ENCODE measurements at regions not wholly inside any gene's neighbourhood (a gene's known extent, or its start where the extent isn't known, plus 50 kb on each side); places are given as distances from the start of the nearest gene placed in this dataset.

DNA sequence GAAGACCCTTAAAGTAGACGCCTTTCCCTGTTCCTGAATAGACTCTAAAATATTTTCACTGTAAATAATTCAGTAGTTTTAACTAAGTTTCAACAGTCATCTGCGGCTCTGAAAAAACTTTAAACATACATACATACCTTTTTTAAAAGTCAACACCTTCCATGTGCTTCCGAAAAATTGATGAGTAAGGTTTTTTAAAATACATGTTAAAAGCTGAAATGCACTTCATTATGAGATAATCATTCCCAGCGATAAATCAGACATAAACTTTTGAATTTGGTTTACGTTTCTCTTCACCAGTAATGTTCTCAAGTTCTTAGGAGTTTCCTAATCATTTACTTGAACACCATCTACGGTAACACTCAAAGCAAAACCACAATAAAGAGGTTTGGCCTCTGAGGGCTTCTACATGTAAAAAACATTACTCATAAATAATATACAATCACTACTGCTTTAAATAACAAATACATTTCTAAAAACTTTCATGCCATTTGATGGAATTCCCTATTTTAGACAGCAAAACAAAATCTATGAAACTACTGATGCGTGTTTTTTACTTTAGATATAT is 403.5 kb downstream of the SHQ1 start:
- Histone ChIP-seq H3K23ac (ENCODE audit: low read depth, low read length, poor library complexity) (no peak overlapping the region), H2BK5ac (ENCODE audit: low read length) (no peak overlapping the region), H3K27me3 (ENCODE audit: control insufficient read depth in 3 of 3, insufficient read depth in 3 of 3, low read depth in 1 of 3, low read length in 3 of 3) (peaks cover 0 to 20% (median 8%) of the 10 kb centered on the region in 3 experiments), H3K4me1 (ENCODE audit: control insufficient read depth in 2 of 2, insufficient read depth in 1 of 2, low read depth in 1 of 2, low read length in 2 of 2) (peaks cover 6% of the 10 kb centered on the region in 2 donors), H2BK120ac (ENCODE audit: low read depth, low read length) (no peak overlapping the region), H3K4me3 (ENCODE audit: low read length in 2 of 2) (no peak overlapping the region), H3K27ac (replicated peaks; ENCODE audit: low read length) (no peak overlapping the region), H2BK15ac (ENCODE audit: low read length) (no peak overlapping the region), H3K4ac (ENCODE audit: low read length) (no peak overlapping the region), H3K18ac (ENCODE audit: low read length) (no peak overlapping the region), H2BK12ac (ENCODE audit: low read length) (no peak overlapping the region), H4K91ac (ENCODE audit: low read depth, low read length, poor library complexity) (no peak overlapping the region), H3K4me2 (ENCODE audit: insufficient read depth, low read length, poor library complexity, severe bottlenecking) (no peak overlapping the region), H3K79me1 (ENCODE audit: low read depth, low read length) (no peaks in the 10 kb centered on the region), H3K9me3 (replicated peaks in 1 of 2; ENCODE audit: control insufficient read depth in 2 of 2, insufficient read depth in 1 of 2, low read depth in 1 of 2, low read length in 2 of 2) (peaks cover 2 to 3% of the 10 kb centered on the region in 2 donors), H2AK5ac (ENCODE audit: low read depth, low read length) (no peak overlapping the region), H3K14ac (ENCODE audit: low read length) (no peak overlapping the region), H3K36me3 (replicated peaks in 1 of 2; ENCODE audit: control insufficient read depth in 2 of 2, insufficient read depth in 2 of 2, low read length in 2 of 2) (peaks cover 0 to 33% of the 10 kb centered on the region in 2 donors), H4K8ac (ENCODE audit: low read depth, low read length) (no peak overlapping the region), H3K9ac (ENCODE audit: low read depth, low read length, poor library complexity) (no peak overlapping the region), H2AFZ (ENCODE audit: low read length) (no peak overlapping the region)
- no peak for DNase-seq (ENCODE audit: low spot score)
- no CpG with 5 or more reads among the region's 7 CpGs for WGBS, 2 donors (ENCODE audit: extremely low coverage in 2 of 2, insufficient read length in 2 of 2, insufficient replicate concordance in 1 of 2)

DNA sequence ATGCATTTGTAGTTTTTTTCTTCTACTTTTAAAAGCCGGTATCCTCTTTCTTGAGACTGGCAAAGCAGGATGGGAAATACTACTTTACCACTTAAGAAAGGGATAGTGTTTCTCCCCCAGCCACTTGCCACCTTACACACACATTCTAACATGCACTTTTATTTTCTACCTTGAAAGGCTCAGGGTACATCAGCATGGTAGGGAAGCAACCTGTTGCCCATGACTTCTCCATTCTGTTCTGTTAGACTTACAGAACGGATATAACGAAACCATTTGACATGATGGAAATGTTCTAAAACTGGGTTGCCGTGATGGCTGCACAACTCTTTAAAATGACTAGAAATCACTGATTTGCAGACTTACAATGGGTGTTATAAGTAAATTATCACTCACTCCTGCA is 405.5 kb downstream of the SHQ1 start:
- H4K8ac ChIP-seq (ENCODE audit: low read depth, low read length), result no peak overlapping the region
- no CpG with 5 or more reads among the region's 4 CpGs for WGBS, 2 donors (ENCODE audit: extremely low coverage in 2 of 2, insufficient read length in 2 of 2, insufficient replicate concordance in 1 of 2)

DNA sequence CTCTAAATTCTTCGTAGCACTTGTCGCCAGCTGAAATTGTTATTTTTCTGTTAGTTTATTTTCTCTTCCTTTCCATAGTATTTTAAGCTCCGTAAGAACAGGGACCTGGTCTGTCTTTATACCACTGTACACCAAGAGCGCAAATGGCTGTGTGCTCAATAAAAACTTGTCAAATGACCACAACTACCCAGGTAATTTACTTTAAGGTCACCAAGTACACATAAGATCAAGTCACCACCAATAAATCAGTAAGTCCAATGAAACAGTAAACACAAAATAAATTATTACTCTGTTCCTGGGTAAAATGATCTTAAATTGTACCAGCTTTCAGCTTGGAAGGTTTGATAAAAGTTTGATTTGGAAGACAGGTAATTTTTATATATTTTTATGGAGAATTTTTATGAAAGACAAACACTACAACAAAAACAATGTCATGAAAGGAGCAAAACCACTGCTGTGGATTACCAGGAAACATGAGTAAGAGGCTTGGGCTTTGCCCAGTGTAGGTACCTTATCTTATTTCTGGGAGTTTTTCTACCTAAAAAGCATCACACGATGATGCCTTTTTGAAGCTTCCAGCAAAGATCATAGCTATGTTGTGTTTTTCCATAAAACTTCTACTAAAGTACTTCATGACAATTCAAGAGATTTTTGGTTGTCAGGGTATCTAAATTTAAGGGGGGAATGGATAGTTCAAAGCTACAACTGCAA is 406.8 kb downstream of the SHQ1 start:
- no peak overlapping the region for H2BK12ac ChIP-seq (ENCODE audit: low read length)
- no peak overlapping the region for H2BK15ac ChIP-seq (ENCODE audit: low read length)
- no peaks in the 10 kb centered on the region for H3K79me1 ChIP-seq (ENCODE audit: low read depth, low read length)
- no peak overlapping the region for H2BK120ac ChIP-seq (ENCODE audit: low read depth, low read length)
- H4K91ac ChIP-seq (ENCODE audit: low read depth, low read length, poor library complexity), result no peak overlapping the region
- H3K14ac ChIP-seq (ENCODE audit: low read length), result no peak overlapping the region
- no CpG with 5 or more reads among the region's 5 CpGs for WGBS, 2 donors (ENCODE audit: extremely low coverage in 2 of 2, insufficient read length in 2 of 2, insufficient replicate concordance in 1 of 2)
- no peak overlapping the region for H3K4me2 ChIP-seq (ENCODE audit: insufficient read depth, low read length, poor library complexity, severe bottlenecking)
- H3K4ac ChIP-seq (ENCODE audit: low read length), result no peak overlapping the region
- no peaks in the 10 kb centered on the region for H3K27me3 ChIP-seq (ENCODE audit: control insufficient read depth in 3 of 3, insufficient read depth in 3 of 3, low read depth in 1 of 3, low read length in 3 of 3)
- H3K9ac ChIP-seq (ENCODE audit: low read depth, low read length, poor library complexity), result no peak overlapping the region
- no peak overlapping the region for H3K4me3 ChIP-seq (ENCODE audit: low read length in 2 of 2)
- no peak overlapping the region for H2BK5ac ChIP-seq (ENCODE audit: low read length)
- H3K27ac ChIP-seq (replicated peaks; ENCODE audit: low read length), result no peak overlapping the region
- H2AFZ ChIP-seq (ENCODE audit: low read length), result no peak overlapping the region
- DNase-seq (ENCODE audit: low spot score), result no peak
- H2AK5ac ChIP-seq (ENCODE audit: low read depth, low read length), result no peak overlapping the region
- peaks cover 2 to 52% of the 10 kb centered on the region in 2 donors for H3K36me3 ChIP-seq (replicated peaks in 1 of 2; ENCODE audit: control insufficient read depth in 2 of 2, insufficient read depth in 2 of 2, low read length in 2 of 2)
- H4K8ac ChIP-seq (ENCODE audit: low read depth, low read length), result no peak overlapping the region
- peaks cover 0 to 1% of the 10 kb centered on the region in 2 donors for H3K4me1 ChIP-seq (ENCODE audit: control insufficient read depth in 2 of 2, insufficient read depth in 1 of 2, low read depth in 1 of 2, low read length in 2 of 2)
- no peak overlapping the region for H3K18ac ChIP-seq (ENCODE audit: low read length)
- H3K9me3 ChIP-seq (replicated peaks in 1 of 2; ENCODE audit: control insufficient read depth in 2 of 2, insufficient read depth in 1 of 2, low read depth in 1 of 2, low read length in 2 of 2), result no peaks in the 10 kb centered on the region
- H3K23ac ChIP-seq (ENCODE audit: low read depth, low read length, poor library complexity), result no peak overlapping the region

More for the DNA sequence above, 405.5 kb downstream of the SHQ1 start:
- H3K4me2 ChIP-seq (ENCODE audit: insufficient read depth, low read length, poor library complexity, severe bottlenecking), result no peak overlapping the region
- no peak overlapping the region for H2AFZ ChIP-seq (ENCODE audit: low read length)
- H3K27me3 ChIP-seq (ENCODE audit: control insufficient read depth in 3 of 3, insufficient read depth in 3 of 3, low read depth in 1 of 3, low read length in 3 of 3), result peaks cover 0 to 4% (median 4%) of the 10 kb centered on the region in 3 experiments
- H3K18ac ChIP-seq (ENCODE audit: low read length), result no peak overlapping the region
- H3K23ac ChIP-seq (ENCODE audit: low read depth, low read length, poor library complexity), result no peak overlapping the region
- H2BK5ac ChIP-seq (ENCODE audit: low read length), result no peak overlapping the region
- no peak overlapping the region for H3K4me3 ChIP-seq (ENCODE audit: low read length in 2 of 2)
- no peak overlapping the region for H3K14ac ChIP-seq (ENCODE audit: low read length)
- no peak overlapping the region for H2BK12ac ChIP-seq (ENCODE audit: low read length)
- no peak overlapping the region for H3K9ac ChIP-seq (ENCODE audit: low read depth, low read length, poor library complexity)
- H3K4ac ChIP-seq (ENCODE audit: low read length), result no peak overlapping the region
- no peak overlapping the region for H2BK120ac ChIP-seq (ENCODE audit: low read depth, low read length)
- no peak for DNase-seq (ENCODE audit: low spot score)
- H3K36me3 ChIP-seq (replicated peaks in 1 of 2; ENCODE audit: control insufficient read depth in 2 of 2, insufficient read depth in 2 of 2, low read length in 2 of 2), result peaks cover 2 to 51% of the 10 kb centered on the region in 2 donors
- H3K9me3 ChIP-seq (replicated peaks in 1 of 2; ENCODE audit: control insufficient read depth in 2 of 2, insufficient read depth in 1 of 2, low read depth in 1 of 2, low read length in 2 of 2), result peaks cover under 1% of the 10 kb centered on the region in 2 donors
- no peak overlapping the region for H2BK15ac ChIP-seq (ENCODE audit: low read length)
- no peak overlapping the region for H4K91ac ChIP-seq (ENCODE audit: low read depth, low read length, poor library complexity)
- H3K4me1 ChIP-seq (ENCODE audit: control insufficient read depth in 2 of 2, insufficient read depth in 1 of 2, low read depth in 1 of 2, low read length in 2 of 2), result peaks cover 3 to 6% of the 10 kb centered on the region in 2 donors
- H3K79me1 ChIP-seq (ENCODE audit: low read depth, low read length), result no peaks in the 10 kb centered on the region
- H3K27ac ChIP-seq (replicated peaks; ENCODE audit: low read length), result no peak overlapping the region
- H2AK5ac ChIP-seq (ENCODE audit: low read depth, low read length), result no peak overlapping the region

DNA sequence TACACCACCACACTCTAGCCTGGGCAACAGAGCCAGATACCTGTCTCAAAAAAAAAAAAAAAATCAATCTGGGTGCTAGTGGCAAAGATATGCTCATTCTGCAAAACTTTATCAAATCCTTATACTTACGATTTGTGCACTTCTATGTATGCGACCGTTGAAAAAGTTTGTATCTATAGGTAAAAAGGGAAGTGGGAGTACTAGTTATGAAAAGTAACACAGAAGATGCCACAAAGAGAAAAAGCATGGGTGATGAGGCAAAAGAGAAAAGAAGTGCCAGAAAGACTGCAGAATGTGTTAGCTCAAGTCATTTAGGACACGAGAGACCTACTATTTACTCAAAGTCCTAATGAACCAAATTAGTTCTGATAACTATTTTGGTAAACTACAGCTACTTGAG is 407.8 kb downstream of the SHQ1 start:
- Histone ChIP-seq H3K27ac (replicated peaks; ENCODE audit: low read length) (no peak overlapping the region), H3K23ac (ENCODE audit: low read depth, low read length, poor library complexity) (no peak overlapping the region), H4K8ac (ENCODE audit: low read depth, low read length) (no peak overlapping the region), H2BK12ac (ENCODE audit: low read length) (no peak overlapping the region), H3K9ac (ENCODE audit: low read depth, low read length, poor library complexity) (no peak overlapping the region), H3K79me1 (ENCODE audit: low read depth, low read length) (no peaks in the 10 kb centered on the region), H3K4me3 (ENCODE audit: low read length in 2 of 2) (no peak overlapping the region), H3K9me3 (replicated peaks in 1 of 2; ENCODE audit: control insufficient read depth in 2 of 2, insufficient read depth in 1 of 2, low read depth in 1 of 2, low read length in 2 of 2) (no peaks in the 10 kb centered on the region), H3K4me1 (ENCODE audit: control insufficient read depth in 2 of 2, insufficient read depth in 1 of 2, low read depth in 1 of 2, low read length in 2 of 2) (peaks cover 0 to 1% of the 10 kb centered on the region in 2 donors), H3K36me3 (replicated peaks in 1 of 2; ENCODE audit: control insufficient read depth in 2 of 2, insufficient read depth in 2 of 2, low read length in 2 of 2) (peaks cover 2 to 52% of the 10 kb centered on the region in 2 donors), H3K4ac (ENCODE audit: low read length) (no peak overlapping the region), H2BK15ac (ENCODE audit: low read length) (no peak overlapping the region), H3K4me2 (ENCODE audit: insufficient read depth, low read length, poor library complexity, severe bottlenecking) (no peak overlapping the region), H3K14ac (ENCODE audit: low read length) (no peak overlapping the region), H4K91ac (ENCODE audit: low read depth, low read length, poor library complexity) (no peak overlapping the region), H2BK120ac (ENCODE audit: low read depth, low read length) (no peak overlapping the region), H3K27me3 (ENCODE audit: control insufficient read depth in 3 of 3, insufficient read depth in 3 of 3, low read depth in 1 of 3, low read length in 3 of 3) (no peaks in the 10 kb centered on the region), H2AK5ac (ENCODE audit: low read depth, low read length) (no peak overlapping the region), H2AFZ (ENCODE audit: low read length) (no peak overlapping the region), H2BK5ac (ENCODE audit: low read length) (no peak overlapping the region), H3K18ac (ENCODE audit: low read length) (no peak overlapping the region)
- DNase-seq (ENCODE audit: low spot score), result no peak
- no CpG with 5 or more reads among the region's 4 CpGs for WGBS, 2 donors (ENCODE audit: extremely low coverage in 2 of 2, insufficient read length in 2 of 2, insufficient replicate concordance in 1 of 2)

All from neuronal stem cell (in vitro differentiated cells).